HepG2 (cell line): ENCODE measurements at regions not wholly inside any gene's neighbourhood (a gene's known extent, or its start where the extent isn't known, plus 50 kb on each side); places are given as distances from the start of the nearest gene placed in this dataset.

Experiments
- IRF2 ChIP-seq: IDR thresholded peaks from 2 replicates; pipeline ENCODE4 v1.6.1; 2018; ENCODE audit warnings: missing genetic modification reagents, missing compliant biosample characterization
- MYC ChIP-seq: sonication (generic); formaldehyde crosslinking; IDR thresholded peaks from 2 replicates; pipeline ENCODE4 v1.9.0; 2021; ENCODE audit warnings: missing genetic modification reagents, borderline replicate concordance
- PHF8 ChIP-seq: sonication (generic); formaldehyde crosslinking; IDR thresholded peaks from 2 replicates; pipeline ENCODE4 v1.5.0; 2020; ENCODE audit warnings: missing genetic modification reagents

GRCh38 chr4:17077105-17077504 is 178.7 kb upstream of the LDB2 start:
- TF ChIP-seq PHF8, result no peak
- no peak for TF ChIP-seq IRF2 (CRISPR knock-in tag)
- TF ChIP-seq MYC (CRISPR knock-in tag), result no peak
